ENCODE measurements at regions not wholly inside any gene's neighbourhood (a gene's known extent, or its start where the extent isn't known, plus 50 kb on each side); places are given as distances from the start of the nearest gene placed in this dataset.
A peak's percentile ranks its signal among the peaks of the same experiment; 100 is the strongest.
"Not testable (repeated sequence)": the region's sequence is repeated elsewhere in the genome, so short reads cannot be mapped to it uniquely, and the experiment has no call there.

DNA sequence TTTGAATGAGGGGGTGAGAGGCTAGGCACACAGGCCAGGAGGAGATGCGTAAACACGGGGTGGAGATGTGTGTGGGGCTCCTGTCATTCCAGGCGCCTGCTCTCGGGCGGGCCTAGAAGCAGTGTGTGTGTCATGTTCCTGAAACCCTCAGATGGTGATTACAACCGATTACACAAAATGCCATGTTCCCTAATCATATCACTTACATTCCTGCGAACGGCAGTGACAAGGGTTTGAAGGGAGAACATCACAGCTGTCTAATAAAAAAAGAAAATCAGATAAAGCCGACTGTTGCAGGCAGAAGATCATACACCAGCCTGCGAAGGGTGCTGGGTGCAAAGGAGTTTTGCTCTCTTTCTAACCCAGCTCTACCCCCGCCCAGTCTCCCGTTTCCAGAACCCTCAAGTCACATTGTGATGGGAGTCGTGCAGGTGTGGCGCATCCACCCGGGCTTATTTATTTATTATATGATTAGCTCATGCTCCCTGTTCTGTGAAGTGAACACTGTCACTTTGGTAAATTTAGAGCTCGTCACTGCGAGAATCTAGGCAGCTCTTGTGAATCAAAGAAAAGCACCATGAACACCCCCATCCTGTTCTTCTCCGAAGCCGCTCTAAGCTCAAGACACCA is 140.3 kb downstream of the NR2F2 start:
- DNase-seq (ENCODE audit: low read depth in 2 of 2): no peak

- no peak for DNase-seq (ENCODE audit: low read depth in 2 of 2)
Observed at GRCh38 chr15:96472681-96473080, 142.2 kb downstream of the NR2F2 start.

DNA sequence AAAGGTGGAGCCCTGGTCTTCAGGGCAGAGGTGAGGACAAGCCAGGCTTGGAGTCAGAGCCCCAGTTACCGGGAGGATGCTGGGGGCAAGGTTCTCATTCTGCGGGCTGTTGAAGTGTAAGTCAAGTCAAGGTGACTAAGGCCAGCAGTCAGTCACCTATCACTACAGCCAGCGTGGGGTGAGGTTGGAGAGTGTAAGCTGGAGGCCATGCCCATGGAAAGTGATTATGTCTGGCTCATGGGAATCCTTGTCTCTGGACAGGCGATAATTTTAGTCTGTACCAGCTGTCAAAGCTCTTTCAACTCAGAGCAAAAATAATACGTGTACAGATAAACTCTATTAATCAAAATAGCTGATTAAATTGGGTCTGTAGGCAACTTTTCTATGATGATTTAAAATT is 143.1 kb downstream of the NR2F2 start:
- no peak for DNase-seq (ENCODE audit: low read depth in 2 of 2)

DNA sequence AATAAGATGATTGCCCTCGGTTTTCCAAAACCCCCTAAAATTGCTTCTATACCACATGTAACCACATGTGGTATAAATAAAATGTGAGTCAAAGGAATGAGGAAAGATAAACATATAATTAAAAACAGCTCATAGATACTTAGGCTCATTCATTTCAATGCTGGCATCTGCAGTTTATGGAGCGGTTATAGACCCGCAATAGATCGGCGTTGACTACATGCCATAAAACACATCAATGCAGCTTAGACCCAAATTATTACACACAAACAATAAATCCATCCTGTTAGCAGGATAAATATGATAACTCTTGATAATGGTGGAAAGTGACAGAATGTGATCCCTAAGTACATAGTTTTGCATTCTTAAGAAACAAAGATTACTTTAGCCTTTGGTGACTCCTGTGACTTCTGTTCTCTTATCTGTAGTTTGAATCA is 143.7 kb downstream of the NR2F2 start:
- DNase-seq (ENCODE audit: low read depth in 2 of 2): peak in 1 of 2 experiments; percentile 3

- no peak for DNase-seq (ENCODE audit: low read depth in 2 of 2)
Observed at GRCh38 chr15:96477227-96477626, 146.7 kb downstream of the NR2F2 start.

DNA sequence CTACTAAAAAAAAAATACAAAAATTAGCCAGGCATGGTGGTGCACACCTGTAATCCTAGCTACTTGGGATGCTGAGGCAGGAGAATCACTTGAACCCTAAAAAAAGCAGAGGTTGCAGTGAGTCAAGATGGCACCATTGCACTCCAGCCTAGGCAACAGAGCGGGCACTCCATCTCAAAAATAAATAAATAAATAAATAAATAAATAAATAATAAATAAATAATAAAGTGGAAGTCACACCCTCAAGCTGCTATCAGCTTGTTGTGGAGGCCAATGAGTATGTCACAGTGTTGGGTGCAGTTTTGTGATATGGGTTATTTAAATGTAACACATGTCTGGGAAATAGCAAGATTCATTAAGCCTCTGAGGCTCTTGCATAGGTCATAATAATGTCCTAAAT is 153.9 kb downstream of the NR2F2 start:
- DNase-seq (ENCODE audit: low read depth in 2 of 2): not testable (repeated sequence)

DNA sequence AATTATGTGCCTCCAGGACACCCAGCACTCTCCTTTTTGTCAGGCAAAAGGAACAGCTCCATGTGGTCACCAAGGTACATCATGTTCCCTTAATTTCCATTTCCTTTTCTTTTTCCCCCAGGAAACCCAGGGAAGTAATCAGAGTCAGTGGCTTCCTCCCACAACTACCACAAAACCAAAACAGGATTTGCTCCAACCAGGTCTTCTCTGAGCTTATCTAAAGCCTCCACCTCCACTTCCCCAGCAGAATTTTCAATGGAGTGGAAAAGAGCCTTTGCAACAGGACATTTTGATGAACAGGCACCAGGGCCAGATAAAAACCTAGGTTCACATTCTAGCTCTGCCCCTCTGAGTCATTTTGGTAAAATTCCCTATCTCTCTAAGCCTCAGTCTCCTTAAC is 154.3 kb downstream of the NR2F2 start:
- DNase-seq (ENCODE audit: low read depth in 2 of 2): no peak

- no peak for DNase-seq (ENCODE audit: low read depth in 2 of 2)
Observed at GRCh38 chr15:96487245-96487644, 156.7 kb downstream of the NR2F2 start.

DNA sequence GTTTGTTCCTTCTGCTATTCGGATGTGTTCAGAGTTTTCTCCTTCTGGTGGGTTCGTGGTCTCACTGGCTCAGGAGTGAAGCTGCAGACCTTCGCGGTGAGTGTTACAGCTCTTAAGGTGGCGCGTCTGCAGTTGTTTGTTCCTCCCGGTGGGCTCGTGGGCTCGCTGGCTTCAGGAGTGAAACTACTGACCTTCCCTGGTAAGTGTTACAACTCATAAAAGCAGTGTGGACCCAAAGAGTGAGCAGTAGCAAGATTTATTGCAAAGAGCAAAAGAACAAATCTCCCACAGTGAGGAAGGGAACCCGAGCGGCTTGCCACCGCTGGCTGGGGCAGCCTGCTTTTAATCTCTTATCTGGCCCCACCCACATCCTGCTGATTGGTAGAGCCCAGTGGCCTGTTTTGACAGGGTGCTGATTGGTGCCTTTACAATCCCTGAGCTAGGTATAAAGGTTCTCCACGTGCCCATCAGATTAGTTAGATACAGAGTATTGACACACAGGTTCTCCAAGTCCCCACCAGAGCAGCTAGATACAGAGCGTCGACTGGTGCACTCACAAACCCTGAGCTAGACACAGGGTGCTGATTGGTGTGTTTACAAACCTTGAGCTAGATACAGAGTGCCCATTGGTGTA is 160.7 kb downstream of the NR2F2 start:
- not testable (repeated sequence) for DNase-seq (ENCODE audit: low read depth in 2 of 2)

GRCh38 chr15:96491700-96492644 is 161.5 kb downstream of the NR2F2 start:
- DNase-seq (ENCODE audit: low read depth in 2 of 2): not testable (repeated sequence)

DNA sequence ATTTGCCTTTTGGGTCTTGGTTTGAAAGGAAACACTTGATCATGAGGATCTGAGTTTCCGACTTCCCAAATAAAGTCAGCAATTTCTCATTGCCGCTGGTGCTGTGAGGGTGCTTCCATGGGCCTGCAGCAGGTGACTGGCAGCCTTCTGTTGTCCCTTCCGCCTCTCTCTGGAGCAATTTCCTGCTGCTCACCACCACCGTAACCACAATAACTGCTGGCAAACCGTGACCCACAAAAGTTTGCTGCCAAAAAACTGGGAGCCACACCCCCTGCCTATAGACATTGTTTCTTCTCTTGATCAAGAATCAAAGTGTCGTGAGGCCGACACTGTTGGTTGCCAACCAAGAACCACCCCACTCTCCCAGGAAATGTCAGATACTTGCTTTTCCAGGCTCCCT is 164.0 kb downstream of the NR2F2 start:
- DNase-seq (ENCODE audit: low read depth in 2 of 2): no peak

- DNase-seq (ENCODE audit: low read depth in 2 of 2): no peak
Observed at GRCh38 chr15:96495386-96495785, 164.9 kb downstream of the NR2F2 start.

- no peak for DNase-seq (ENCODE audit: low read depth in 2 of 2)
Observed at GRCh38 chr15:96497951-96498350, 167.5 kb downstream of the NR2F2 start.

DNA sequence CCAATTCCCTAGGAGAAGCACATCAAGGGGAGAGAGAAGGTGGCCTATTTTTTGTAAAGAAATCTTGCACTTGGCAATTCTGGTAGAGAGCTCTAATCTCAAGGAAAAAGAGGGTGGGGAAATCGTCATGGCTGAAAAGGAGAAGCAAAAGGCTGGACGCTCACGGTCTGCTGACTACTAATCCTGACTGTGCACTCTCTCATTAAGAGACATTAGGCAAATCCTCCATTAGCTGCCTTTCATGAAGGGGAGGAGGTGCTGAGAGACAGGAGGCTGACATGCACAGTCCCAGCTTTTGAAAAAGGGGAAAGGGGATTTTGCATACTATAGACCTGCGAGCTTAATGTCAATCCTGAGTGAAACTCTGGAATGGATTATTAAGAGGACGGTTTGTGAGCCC is 170.0 kb downstream of the NR2F2 start:
- no peak for DNase-seq (ENCODE audit: low read depth in 2 of 2)

- no peak for DNase-seq (ENCODE audit: low read depth in 2 of 2)
Observed at GRCh38 chr15:96501362-96501761, 170.9 kb downstream of the NR2F2 start.

DNA sequence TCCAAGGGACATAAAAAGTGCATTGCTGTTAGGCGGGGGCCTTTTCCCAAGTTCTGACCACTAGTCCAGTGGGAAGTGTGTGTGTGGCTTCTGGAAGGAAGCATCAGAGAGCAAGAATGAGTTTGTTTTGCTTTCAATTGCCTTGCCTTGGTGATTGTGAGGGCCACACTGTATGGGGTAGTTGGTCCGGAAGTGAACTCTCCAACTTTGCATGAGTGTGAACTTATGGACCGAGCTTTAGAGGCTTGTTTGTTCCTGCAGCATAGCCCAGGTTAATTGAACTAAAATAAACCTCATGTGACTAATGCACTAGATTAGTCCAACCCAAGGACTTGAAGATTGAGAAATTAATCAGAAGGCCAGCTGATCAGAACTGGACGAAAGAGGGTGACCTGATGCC is 171.7 kb downstream of the NR2F2 start:
- no peak for DNase-seq (ENCODE audit: low read depth in 2 of 2)

- no peak for DNase-seq (ENCODE audit: low read depth in 2 of 2)
Observed at GRCh38 chr15:96503276-96503675, 172.8 kb downstream of the NR2F2 start.

DNA sequence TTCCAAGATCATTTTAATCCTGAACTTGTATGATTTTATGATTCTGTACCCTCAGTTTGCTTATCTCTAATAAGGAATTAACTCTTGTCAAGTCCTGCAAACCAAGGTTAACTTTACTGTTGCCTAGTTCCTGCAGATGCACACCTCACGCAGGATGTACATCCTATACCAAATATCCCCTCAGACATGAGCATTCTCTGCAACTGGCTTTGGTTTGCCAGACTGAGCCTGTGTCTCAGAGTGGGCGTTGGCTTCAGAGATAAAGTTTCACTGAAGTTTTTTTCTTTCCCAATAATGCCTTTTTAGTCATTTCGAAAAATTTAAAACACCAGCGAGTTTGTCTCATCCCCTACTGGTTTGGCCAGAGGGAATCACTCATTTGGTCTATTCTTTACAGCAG is 173.9 kb downstream of the NR2F2 start:
- DNase-seq (ENCODE audit: low read depth in 2 of 2): no peak

DNA sequence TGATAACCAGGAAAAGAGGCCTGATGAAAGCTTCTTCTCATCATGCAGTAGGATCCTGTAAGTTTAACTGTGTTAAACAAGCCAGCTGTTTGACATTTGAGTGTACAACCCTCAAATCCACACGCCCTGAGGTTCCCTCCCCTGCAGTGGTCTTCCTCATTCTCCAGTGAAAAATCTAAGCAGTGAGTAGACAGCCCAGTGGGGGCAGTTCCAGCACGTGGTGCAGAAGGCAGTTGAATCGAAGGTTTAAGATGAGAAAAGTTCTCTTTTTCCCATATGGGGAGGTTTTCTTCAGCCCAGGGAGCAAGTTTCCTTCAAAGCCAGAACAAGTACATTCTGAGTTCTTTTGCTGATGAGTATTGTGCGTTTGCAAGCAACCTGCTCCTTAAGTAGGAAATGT is 174.5 kb downstream of the NR2F2 start:
- DNase-seq (ENCODE audit: low read depth in 2 of 2): no peak

DNA sequence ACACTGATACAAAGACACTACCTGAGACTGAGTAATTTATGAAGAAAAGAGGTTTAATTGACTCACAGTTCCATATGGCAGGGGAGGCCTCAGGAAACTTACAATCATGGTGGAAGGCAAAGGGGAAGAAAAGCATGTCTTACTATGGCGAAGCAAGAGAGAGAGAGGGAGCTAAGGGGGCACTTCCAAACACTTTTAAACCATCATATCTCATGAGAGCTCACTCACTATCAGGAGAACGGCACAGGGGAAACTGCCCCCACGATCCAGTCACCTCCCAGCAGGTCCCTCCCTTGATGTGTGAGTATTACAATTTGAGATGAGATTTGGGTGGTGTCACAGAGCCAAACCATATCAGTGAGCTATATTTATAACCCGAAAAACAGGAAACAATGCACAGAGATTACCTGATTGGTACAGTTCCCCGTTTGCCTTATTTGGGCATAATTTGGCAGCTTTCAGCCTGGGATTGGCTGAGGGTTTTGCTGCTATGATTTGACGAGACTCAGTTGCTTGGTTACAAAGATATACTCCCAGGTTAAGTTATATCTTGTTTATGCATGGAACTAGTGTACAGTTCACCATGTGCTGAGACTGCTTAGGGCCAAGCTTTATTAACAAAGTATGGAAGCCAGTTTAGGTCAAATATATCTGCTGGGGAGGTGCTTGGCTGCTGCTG is 184.2 kb downstream of the NR2F2 start:
- DNase-seq (ENCODE audit: low read depth in 2 of 2): no peak

GRCh38 chr15:96515371-96515770 is 184.9 kb downstream of the NR2F2 start:
- no peak for DNase-seq (ENCODE audit: low read depth in 2 of 2)

DNA sequence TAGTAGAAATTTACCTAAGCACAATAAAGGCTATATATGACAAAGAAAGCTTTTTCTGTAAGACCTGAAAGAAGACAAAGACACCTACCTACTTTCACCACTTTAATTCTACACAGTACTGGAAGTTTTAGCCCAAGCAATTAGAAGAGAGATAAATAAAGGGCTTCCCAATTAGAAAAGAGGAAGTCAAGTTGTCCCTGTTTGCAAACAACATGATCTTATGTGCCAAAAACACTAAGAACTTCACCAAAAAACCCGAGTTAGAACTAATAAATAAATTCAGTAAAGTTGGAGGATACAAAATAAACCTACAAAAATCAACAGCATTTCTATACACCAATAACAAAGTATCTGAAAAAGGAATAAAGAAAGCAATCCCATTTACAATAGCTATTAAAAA is 190.9 kb downstream of the NR2F2 start:
- DNase-seq (ENCODE audit: low read depth in 2 of 2): no peak

Measured in fibroblast of skin of left quadriceps (primary cell).